ENCODE measurements at regions not wholly inside any gene's neighbourhood (a gene's known extent, or its start where the extent isn't known, plus 50 kb on each side); places are given as distances from the start of the nearest gene placed in this dataset.

DNA sequence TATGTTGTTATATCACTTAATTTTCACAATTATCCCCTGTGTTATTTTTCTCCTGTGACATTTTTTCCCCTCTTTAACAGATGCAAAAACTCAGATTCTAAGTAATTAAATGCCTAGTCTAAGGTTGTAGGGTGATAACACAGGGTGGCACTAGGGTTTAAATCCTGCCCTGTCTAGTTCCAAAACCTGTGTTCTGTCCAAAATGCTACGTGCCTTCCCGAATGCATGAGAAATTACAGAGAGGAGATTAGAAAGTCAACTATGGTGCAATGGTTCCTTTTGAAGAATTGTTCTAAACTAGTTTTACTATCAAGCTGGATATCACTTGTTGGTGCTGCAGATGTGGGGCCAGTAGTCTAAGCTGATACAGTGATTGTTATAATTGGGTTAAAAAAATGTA, 108.0 kb downstream of the DIPK2A start:
- 100% methylated on average over 2 of the region's 2 CpGs for WGBS (ENCODE audit: insufficient coverage)
- intact Hi-C loops (cut with micrococcal nuclease): no loop called here
- H3K9ac ChIP-seq (ENCODE audit: insufficient read depth, low read length, poor library complexity, severe bottlenecking): no peak overlapping the region
- H4K20me1 ChIP-seq (ENCODE audit: insufficient read depth, low read length): no peaks in the 10 kb centered on the region
- no peak overlapping the region for H3K4me3 ChIP-seq (replicated peaks in 1 of 3; ENCODE audit: low read depth in 2 of 3, low read length in 3 of 3)
- no peak overlapping the region for H3K27ac Mint-ChIP-seq
- H3K4me2 ChIP-seq (replicated peaks; ENCODE audit: extremely low read depth, low read length, poor library complexity, severe bottlenecking): no peak overlapping the region
- no peaks in the 10 kb centered on the region for H3K36me3 ChIP-seq (replicated peaks in 1 of 2; ENCODE audit: control insufficient read depth in 1 of 2, insufficient read depth in 2 of 2, low read length in 2 of 2)
- H3K4me1 Mint-ChIP-seq: no peaks in the 10 kb centered on the region
- peaks cover 0 to 2% (median 2%) of the 10 kb centered on the region in 3 donors for H3K27me3 Mint-ChIP-seq (ENCODE audit: low read depth in 3 of 3)
- H3K4me1 ChIP-seq (ENCODE audit: control insufficient read depth in 1 of 2, insufficient read depth in 2 of 2, low read length in 2 of 2): no peaks in the 10 kb centered on the region
- no peak for DNase-seq
- H3K36me3 Mint-ChIP-seq: no peaks in the 10 kb centered on the region
- TF ChIP-seq, protein P1, sequence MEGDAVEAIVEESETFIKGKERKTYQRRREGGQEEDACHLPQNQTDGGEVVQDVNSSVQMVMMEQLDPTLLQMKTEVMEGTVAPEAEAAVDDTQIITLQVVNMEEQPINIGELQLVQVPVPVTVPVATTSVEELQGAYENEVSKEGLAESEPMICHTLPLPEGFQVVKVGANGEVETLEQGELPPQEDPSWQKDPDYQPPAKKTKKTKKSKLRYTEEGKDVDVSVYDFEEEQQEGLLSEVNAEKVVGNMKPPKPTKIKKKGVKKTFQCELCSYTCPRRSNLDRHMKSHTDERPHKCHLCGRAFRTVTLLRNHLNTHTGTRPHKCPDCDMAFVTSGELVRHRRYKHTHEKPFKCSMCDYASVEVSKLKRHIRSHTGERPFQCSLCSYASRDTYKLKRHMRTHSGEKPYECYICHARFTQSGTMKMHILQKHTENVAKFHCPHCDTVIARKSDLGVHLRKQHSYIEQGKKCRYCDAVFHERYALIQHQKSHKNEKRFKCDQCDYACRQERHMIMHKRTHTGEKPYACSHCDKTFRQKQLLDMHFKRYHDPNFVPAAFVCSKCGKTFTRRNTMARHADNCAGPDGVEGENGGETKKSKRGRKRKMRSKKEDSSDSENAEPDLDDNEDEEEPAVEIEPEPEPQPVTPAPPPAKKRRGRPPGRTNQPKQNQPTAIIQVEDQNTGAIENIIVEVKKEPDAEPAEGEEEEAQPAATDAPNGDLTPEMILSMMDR (IDR thresholded peaks at IDR 0.05): no peak
- no peaks in the 10 kb centered on the region for H3K9me3 ChIP-seq (replicated peaks in 1 of 2; ENCODE audit: control insufficient read depth in 1 of 2, insufficient read depth in 1 of 2, low read length in 2 of 2)
- no peak overlapping the region for H3K27ac ChIP-seq (ENCODE audit: low read depth in 1 of 2, low read length in 2 of 2)
- H3K9me3 Mint-ChIP-seq: peaks cover 0 to 4% (median 2%) of the 10 kb centered on the region in 7 donors
- H2AFZ ChIP-seq (ENCODE audit: insufficient read depth, low read depth, low read length, poor library complexity, severe bottlenecking): no peak overlapping the region
- H3K4me3 Mint-ChIP-seq: no peak overlapping the region
- no peaks in the 10 kb centered on the region for H3K27me3 ChIP-seq (ENCODE audit: control insufficient read depth in 2 of 2, insufficient read depth in 2 of 2, low read length in 2 of 2)
- H3K79me2 ChIP-seq (ENCODE audit: insufficient read depth, low read length): no peaks in the 10 kb centered on the region

DNA sequence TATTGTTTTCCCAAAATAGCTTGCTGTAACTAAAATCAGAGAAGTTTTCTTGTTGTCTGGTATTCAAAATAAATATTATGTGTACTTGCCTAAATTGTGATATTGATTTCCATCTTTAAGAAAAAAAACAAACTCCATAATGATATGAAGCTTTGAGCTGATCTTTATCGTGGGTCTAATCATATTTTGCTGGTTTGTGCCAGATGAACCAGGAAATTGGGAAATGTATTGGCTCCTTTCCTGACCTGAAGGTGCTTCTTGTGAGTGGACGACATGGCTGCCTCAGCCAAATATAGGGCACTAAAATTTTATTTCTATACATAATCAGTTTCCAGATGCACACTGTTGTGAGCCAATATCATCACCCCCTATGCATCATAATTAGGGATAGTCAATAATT, 113.3 kb downstream of the DIPK2A start:
- no peak overlapping the region for H3K4me3 ChIP-seq (replicated peaks in 1 of 3; ENCODE audit: low read depth in 2 of 3, low read length in 3 of 3)
- DNase-seq: no peak
- H3K27ac Mint-ChIP-seq: no peak overlapping the region

More for the DNA sequence above, 113.3 kb downstream of the DIPK2A start:
- H3K79me2 ChIP-seq (ENCODE audit: insufficient read depth, low read length): no peaks in the 10 kb centered on the region
- H3K9me3 ChIP-seq (replicated peaks in 1 of 2; ENCODE audit: control insufficient read depth in 1 of 2, insufficient read depth in 1 of 2, low read length in 2 of 2): no peaks in the 10 kb centered on the region
- H3K4me3 Mint-ChIP-seq: no peak overlapping the region
- TF ChIP-seq, protein P1 (IDR thresholded peaks at IDR 0.05): no peak
- H3K36me3 Mint-ChIP-seq: no peaks in the 10 kb centered on the region
- H3K36me3 ChIP-seq (replicated peaks in 1 of 2; ENCODE audit: control insufficient read depth in 1 of 2, insufficient read depth in 2 of 2, low read length in 2 of 2): no peaks in the 10 kb centered on the region
- H3K4me1 Mint-ChIP-seq: peaks cover 4% of the 10 kb centered on the region
- H3K27me3 Mint-ChIP-seq (ENCODE audit: low read depth in 3 of 3): peaks cover 0 to 4% (median 1%) of the 10 kb centered on the region in 3 donors
- peaks cover 3 to 4% of the 10 kb centered on the region in 2 donors for H3K4me1 ChIP-seq (ENCODE audit: control insufficient read depth in 1 of 2, insufficient read depth in 2 of 2, low read length in 2 of 2)
- H3K27me3 ChIP-seq (ENCODE audit: control insufficient read depth in 2 of 2, insufficient read depth in 2 of 2, low read length in 2 of 2): no peaks in the 10 kb centered on the region
- WGBS (ENCODE audit: insufficient coverage): no CpG with 5 or more reads among the region's 2 CpGs
- H2AFZ ChIP-seq (ENCODE audit: insufficient read depth, low read depth, low read length, poor library complexity, severe bottlenecking): no peak overlapping the region
- intact Hi-C loops (cut with micrococcal nuclease): no loop called here
- H3K9me3 Mint-ChIP-seq: peaks cover 0 to 6% (median 1%) of the 10 kb centered on the region in 7 donors
- no peak overlapping the region for H3K9ac ChIP-seq (ENCODE audit: insufficient read depth, low read length, poor library complexity, severe bottlenecking)
- no peak overlapping the region for H3K27ac ChIP-seq (ENCODE audit: low read depth in 1 of 2, low read length in 2 of 2)
- no peaks in the 10 kb centered on the region for H4K20me1 ChIP-seq (ENCODE audit: insufficient read depth, low read length)
- no peak overlapping the region for H3K4me2 ChIP-seq (replicated peaks; ENCODE audit: extremely low read depth, low read length, poor library complexity, severe bottlenecking)

Measured in CD14-positive monocyte (primary cell).